Ovary (tissue), 3 donors: ENCODE measurements at regions not wholly inside any gene's neighbourhood (a gene's known extent, or its start where the extent isn't known, plus 50 kb on each side); places are given as distances from the start of the nearest gene placed in this dataset.

Experiments
- CTCF ChIP-seq, 3 donors: fragments of 450-650 bp in 2 of 3; fragments of 200-600 bp in 1 of 3; IDR thresholded peaks; one replicate each; pipeline versions ENCODE4 v1.5.1 to v1.8.0; 2016 to 2022; ENCODE audit warnings: antibody characterized with exemption in 3 of 3, mild to moderate bottlenecking in 1 of 3
- EP300 ChIP-seq: sonication (generic); formaldehyde crosslinking; IDR thresholded peaks from one replicate; pipeline ENCODE4 v1.6.1; 2017; ENCODE audit warnings: antibody characterized with exemption
- POLR2A ChIP-seq: fragments of 450-650 bp; IDR thresholded peaks from one replicate; pipeline ENCODE4 v1.6.1; 2017; ENCODE audit warnings: antibody characterized with exemption, mild to moderate bottlenecking, moderate library complexity
- donor health status: DM: no; HTN: no; CAD: no.

GRCh38 chr9:117470455-117470854 is 55.6 kb upstream of the ASTN2 start:
- TF ChIP-seq EP300 = no peak
- no peak for TF ChIP-seq POLR2A
- TF ChIP-seq CTCF (IDR thresholded peaks at IDR 0.05) = no peak
